ENCODE measurements at regions not wholly inside any gene's neighbourhood (a gene's known extent, or its start where the extent isn't known, plus 50 kb on each side); places are given as distances from the start of the nearest gene placed in this dataset.

DNA sequence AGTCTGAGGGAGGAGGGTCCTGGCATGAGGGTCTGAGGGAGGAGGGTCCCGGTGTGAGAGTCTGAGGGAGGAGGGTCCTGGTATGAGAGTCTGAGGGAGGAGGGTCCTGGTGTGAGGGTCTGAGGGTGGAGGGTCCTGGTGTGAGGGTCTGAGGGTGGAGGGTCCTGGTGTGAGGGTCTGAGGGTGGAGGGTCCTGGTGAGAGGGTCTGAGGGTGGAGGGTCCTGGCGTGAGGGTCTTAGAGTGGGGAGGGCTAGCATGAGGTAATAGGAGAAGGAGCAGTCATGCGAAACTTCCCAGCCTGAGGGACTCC lies 194.8 kb downstream of the TEX29 start:
- DNase-seq (ENCODE audit: low read depth in 2 of 2) = no peak

GRCh38 chr13:111515635-111516034 lies 195.2 kb downstream of the TEX29 start:
- DNase-seq (ENCODE audit: low read depth in 2 of 2) = no peak

- no peak for DNase-seq (ENCODE audit: low read depth in 2 of 2)
Measured at GRCh38 chr13:111516712-111517640, 196.5 kb downstream of the TEX29 start.

- no peak for DNase-seq (ENCODE audit: low read depth in 2 of 2)
Measured at GRCh38 chr13:111517641-111518010, 197.2 kb downstream of the TEX29 start.

GRCh38 chr13:111518161-111518792 lies 197.8 kb downstream of the TEX29 start:
- DNase-seq (ENCODE audit: low read depth in 2 of 2) = no peak

DNA sequence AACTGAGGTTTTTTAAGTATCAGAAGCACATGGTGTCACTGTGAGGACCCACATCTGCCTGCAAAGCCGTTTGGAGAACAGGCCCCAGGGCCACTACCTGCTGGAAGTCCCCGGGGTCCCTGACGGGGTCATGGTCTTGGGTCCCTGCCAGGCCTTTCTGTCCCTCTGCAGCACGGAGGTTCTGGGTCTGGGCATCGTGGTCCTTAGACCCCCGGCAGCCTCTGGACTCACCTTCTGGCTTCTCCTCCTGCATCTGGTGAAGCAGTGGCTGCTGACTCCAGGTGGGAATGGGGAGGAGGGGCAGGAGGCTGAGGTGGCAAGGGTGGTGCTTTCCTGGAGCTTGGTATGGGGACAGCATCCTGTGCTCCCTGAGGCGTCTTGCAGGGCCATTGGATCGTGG lies 198.6 kb downstream of the TEX29 start:
- DNase-seq (ENCODE audit: low read depth in 2 of 2) = no peak

DNA sequence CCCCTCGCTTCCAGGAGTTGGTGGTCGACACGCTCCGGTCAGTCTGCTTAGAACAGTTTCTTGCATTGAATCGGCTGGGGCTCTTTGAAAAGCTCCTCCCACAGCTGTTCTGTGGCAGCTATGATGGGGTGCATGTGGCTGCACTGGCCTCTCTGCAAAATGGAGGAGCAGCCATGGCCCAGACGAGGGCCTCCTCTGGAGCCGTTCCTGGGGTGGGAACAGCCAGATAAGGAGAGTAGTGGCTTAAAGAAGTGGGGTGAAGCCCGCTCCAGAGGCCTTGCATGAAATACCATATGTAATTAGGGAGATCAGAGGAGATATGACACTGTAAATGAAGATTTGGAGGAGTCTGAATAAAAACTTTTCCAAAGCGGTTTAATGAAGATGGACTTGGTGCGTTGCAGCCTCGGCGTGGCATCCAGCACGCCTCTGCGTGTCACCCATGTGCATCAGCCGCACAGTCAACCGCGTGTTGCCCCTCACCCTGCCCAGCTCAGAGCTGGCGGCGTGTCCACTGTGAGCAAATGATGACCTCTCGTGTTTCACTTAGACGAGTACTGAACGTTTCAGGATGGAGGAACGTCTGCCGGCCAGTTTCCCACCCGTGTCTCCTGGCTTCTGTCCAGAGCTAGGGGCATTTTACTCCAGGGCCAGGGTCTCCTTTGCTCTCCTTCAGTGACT lies 199.2 kb downstream of the TEX29 start:
- DNase-seq (ENCODE audit: low read depth in 2 of 2) = no peak

DNA sequence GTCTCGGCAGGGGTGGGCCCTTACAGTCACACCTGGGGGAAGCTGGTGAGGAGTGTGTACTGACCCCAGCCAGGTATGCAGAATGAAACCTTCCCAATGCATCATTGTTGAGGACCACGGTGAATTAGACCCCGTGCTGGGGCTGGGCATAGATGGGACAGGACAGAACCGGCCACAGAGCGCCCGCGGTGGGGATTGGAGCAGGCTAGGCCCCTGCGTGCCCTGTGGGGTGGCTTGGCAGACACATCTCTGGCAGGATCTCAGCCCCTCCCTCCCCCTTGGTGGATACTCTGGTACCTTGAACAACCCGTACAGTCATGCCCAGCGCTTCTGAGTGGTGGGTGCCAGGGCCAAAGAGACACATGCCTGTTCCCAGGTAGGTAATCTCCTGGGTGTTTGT lies 200.6 kb downstream of the TEX29 start:
- no peak for DNase-seq (ENCODE audit: low read depth in 2 of 2)

GRCh38 chr13:111521691-111522229 lies 201.3 kb downstream of the TEX29 start:
- no peak for DNase-seq (ENCODE audit: low read depth in 2 of 2)

DNA sequence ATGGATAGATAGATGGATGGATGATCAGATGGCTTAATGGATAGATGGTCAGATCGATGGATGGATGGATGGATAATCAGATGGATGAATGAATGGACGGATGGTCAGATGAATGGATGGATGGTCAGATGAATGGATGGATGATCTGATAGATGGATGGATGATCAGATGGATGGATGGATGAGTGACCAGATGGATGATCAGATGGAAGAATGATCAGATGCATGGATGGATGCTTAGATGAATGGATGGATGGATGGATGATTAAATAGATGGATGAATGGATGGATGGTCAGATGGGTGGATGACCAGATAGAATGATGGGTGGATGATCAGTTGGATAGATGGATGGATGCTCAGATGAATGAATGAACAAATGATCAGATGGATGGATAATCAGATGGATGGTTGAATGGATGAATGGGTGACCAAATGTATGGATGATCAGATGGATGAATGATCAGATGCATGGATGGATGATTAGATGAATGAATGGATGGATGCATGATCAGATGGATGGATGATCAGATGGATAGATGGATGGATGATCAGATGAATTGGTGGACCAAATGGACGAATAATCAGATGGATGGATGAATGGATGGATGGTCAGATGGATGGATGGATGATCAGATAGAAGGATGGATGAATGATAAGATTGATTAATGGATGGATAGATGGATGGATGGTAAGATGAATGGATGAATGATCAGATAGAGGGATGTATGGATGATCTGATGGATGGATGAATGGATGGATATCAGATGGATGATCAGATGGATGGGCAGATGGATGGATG lies 205.1 kb downstream of the TEX29 start:
- DNase-seq (ENCODE audit: low read depth in 2 of 2) = no peak

GRCh38 chr13:111526922-111527321 lies 206.5 kb downstream of the TEX29 start:
- no peak for DNase-seq (ENCODE audit: low read depth in 2 of 2)

- DNase-seq (ENCODE audit: low read depth in 2 of 2) = no peak
Measured at GRCh38 chr13:111527614-111528229, 207.3 kb downstream of the TEX29 start.

DNA sequence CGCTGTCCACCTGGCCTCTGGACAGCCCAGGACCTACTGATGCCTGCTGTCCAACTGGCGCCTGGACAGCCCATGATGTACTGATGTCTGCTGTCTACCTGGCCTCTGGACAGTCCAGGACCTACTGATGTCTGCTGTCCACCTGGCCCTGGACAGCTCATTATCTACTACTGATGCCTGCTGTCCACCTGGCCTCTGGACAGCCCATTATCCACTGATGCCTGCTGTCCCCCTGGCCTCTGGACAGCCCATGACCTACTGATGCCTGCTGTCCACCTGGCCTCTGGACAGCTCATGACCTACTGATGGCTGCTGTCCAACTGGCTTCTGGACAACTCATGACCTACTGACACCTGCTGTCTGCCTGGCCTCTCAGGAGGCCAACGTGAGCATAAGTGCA lies 208.1 kb downstream of the TEX29 start:
- no peak for DNase-seq (ENCODE audit: low read depth in 2 of 2)

- DNase-seq (ENCODE audit: low read depth in 2 of 2) = no peak
Measured at GRCh38 chr13:111530137-111530870, 209.9 kb downstream of the TEX29 start.

GRCh38 chr13:111531505-111531904 lies 211.1 kb downstream of the TEX29 start:
- DNase-seq (ENCODE audit: low read depth in 2 of 2) = no peak

DNA sequence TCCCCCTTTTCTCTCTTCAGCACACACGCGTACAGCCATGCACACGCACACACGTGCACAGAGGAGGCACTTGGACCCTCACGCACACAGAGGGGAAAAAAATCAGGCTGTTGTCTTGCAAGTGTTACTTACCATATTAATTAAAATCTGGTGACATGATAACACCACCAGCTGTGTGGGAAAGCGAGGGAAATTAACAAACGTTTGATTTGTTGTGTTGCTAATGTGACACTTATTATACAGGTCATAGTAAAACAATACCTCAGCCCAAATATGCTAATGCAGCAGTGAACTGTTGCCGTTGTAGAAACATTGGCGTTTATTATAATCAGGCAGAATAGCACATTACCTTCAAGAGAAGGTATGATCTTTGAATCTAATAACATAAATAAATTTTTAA lies 211.7 kb downstream of the TEX29 start:
- no peak for DNase-seq (ENCODE audit: low read depth in 2 of 2)

GRCh38 chr13:111533900-111534683 lies 213.7 kb downstream of the TEX29 start:
- DNase-seq (ENCODE audit: low read depth in 2 of 2) = no peak

DNA sequence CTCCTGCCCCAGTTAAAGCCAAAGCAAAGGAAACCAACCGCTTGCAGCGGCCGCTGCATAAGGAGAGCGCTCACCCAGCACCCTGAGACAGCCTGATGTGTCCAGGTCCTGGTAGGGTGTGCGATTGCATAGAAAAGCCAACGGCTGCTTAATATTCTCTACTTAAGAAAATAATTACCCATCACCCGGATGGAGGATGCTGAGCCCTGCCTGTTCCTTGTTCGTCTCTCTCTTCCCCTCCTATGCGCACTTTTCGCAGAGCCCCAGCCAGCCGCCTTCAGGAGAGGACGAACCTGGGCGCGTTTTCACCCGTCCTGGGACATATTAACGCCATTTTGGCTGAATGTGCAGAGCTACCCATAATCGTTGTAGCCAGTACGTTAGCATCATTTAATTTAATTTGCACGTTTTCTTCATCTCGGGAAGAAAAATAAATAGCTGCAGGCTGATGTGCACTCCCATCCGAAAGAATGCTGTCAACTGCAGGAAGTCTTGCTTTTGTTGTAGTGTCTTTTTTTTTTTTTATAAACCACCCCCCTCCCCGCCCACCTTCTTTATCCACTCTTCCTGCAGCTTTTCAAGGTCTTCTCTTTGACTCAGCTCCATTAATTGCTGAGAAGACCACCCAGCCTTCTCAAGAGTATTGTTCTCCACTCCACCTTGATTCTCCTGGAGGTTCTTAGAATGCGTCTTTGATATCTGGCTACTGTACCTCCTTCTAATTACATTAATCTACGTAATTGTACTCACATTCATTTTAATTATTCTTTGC lies 214.5 kb downstream of the TEX29 start:
- DNase-seq (ENCODE audit: low read depth in 2 of 2) = no peak

DNA sequence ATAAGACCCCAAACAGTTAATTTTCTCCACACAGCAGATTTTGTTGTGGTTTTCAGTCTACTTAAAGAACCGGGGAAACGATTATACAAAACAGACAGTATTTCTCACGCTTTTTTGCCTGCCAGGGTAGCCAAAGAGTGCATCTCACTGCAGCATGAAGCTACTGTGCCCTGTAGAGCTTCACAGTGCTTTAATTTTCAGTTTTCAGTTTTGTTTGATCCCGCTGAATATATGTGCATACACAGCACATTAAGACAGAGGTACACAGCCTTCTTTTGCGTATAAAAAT lies 215.0 kb downstream of the TEX29 start:
- no peak for DNase-seq (ENCODE audit: low read depth in 2 of 2)
